ENCODE measurements at regions not wholly inside any gene's neighbourhood (a gene's known extent, or its start where the extent isn't known, plus 50 kb on each side); places are given as distances from the start of the nearest gene placed in this dataset.
"Not testable (repeated sequence)": the region's sequence is repeated elsewhere in the genome, so short reads cannot be mapped to it uniquely, and the experiment has no call there.

- ATAC-seq = no peak
- no peak for DNase-seq
Measured at GRCh38 chr5:158198636-158199035, 339.7 kb upstream of the CLINT1 start.

- no peak for ATAC-seq
- no peak for DNase-seq
Measured at GRCh38 chr5:158195416-158196210, 336.7 kb upstream of the CLINT1 start.

DNA sequence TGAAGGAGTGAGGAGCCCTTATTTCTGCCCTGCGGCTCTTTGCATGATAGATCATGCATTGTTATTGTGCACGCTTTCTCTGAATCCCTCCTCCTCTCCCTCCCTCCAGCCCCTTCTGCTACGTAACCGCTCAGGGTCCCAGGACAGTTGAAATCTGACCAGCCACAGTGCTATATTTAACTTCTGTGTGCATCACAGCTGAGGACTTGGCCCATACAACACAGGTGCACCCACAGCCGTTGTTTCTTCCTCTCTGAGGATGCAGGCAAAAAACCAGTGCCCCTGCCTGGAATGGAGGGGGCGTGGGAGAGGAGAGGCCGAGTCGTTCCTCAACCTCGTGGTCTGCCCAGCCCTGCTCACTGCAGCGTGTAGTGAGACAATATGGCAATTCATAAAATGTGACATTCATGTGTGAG, 335.6 kb upstream of the CLINT1 start:
- DNase-seq (no peak), ATAC-seq (no peak)

DNA sequence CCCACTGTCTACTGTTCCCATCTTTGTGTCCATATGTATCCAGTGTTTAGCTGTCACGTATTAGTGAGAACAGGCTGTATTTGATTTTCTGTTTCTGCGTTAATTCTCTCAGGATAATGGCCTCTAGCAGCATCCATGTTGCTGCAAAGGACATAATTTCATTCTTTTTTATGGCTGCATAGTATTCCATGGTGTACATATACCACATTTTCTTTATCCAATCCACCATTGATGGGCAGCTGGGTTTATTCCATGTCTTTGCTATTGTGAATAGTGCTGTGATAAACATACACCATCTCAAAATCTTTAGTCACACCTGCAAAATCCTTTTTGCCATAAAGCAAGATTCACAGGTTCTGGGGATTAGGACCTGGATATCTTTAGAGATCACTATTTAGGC, 334.4 kb upstream of the CLINT1 start:
- ATAC-seq, DNase-seq: not testable (repeated sequence)

GRCh38 chr5:158180407-158180806, 321.5 kb upstream of the CLINT1 start:
- no peak for DNase-seq
- ATAC-seq = no peak

DNA sequence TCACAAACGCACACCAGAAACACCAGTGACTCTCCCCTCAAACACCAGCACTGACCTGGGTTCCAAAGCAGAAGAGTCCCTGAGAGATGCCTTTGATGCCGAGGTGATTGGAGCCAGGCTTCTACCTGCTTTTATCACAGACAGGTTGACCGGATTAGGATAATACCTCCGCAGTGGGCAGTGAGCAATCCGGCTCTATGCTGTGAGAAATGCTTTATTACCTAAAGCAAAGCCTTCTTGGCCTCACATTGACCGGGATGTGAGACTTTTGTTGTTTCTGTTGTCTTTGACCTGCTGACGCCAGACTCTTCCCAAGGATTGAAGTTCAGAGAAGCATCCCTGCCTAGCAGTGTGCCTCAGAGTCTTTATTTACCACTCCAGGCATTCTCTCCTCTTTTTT, 320.3 kb upstream of the CLINT1 start:
- ATAC-seq = no peak
- DNase-seq = no peak

- DNase-seq = no peak
- no peak for ATAC-seq
Measured at GRCh38 chr5:158178535-158178934, 319.6 kb upstream of the CLINT1 start.

GRCh38 chr5:158177146-158177545, 318.2 kb upstream of the CLINT1 start:
- DNase-seq = no peak
- no peak for ATAC-seq

GRCh38 chr5:158175934-158176481, 317.1 kb upstream of the CLINT1 start:
- ATAC-seq (no peak), DNase-seq (no peak)

- ATAC-seq = no peak
- DNase-seq = peak; percentile 69
Measured at GRCh38 chr5:158174918-158175851, 316.2 kb upstream of the CLINT1 start.

DNA sequence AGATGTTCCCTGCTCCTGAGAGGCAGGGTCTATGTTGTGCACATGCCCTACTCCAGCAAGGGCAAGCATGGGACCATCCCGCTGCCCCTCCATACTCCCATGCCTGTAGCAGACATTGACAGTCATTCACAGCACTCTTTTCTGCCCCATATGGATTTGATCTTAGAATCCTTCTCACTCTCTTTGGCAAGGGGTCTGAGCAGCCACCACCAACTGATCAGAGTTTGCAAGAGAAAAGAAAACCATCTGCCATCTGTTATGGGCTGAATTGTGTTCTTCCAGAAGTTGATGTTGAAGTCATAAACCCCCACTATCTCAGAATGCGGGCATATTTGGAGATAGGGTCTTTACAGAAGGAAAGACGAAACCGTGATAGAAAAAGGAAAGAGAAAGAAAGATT, 315.1 kb upstream of the CLINT1 start:
- DNase-seq = no peak
- ATAC-seq = no peak

DNA sequence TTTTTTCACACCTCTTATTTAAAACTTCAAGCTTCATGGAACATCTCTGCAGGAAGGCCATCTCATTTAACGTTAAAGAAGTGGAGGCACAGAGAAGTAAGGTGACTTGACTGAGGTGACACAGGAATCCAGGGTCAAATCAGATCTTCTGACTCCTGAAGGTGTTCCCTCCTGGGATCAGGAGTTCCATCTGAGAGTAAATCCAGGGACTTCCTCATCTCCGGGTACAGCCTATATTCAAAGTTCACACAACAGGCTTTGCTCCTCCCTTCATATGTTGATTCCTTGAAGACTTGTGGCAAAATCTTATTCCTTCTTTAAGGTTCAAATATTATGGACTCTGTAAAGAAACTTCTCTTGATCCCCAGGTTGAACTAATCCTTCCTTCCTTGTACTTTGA, 313.1 kb upstream of the CLINT1 start:
- DNase-seq (no peak), ATAC-seq (no peak)

DNA sequence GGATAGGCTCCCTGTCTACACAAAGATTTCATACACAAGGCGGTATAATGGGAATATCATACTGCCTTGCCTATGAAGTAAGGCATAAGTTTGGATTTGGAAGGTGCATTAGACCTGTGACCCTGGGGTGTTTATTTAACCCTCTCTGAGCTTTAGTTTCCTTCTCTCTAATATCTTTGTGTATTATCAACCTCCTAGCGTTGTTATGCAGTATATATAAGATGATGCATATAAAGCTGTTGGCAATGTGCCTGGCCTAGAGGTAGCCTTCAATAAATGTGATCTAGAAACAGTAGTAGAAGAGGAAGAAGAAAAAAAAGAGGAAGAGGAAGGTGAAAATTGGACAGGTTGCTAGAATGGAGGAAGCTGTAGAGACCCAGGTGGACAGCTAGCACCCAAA, 311.6 kb upstream of the CLINT1 start:
- DNase-seq (no peak), ATAC-seq (no peak)

- DNase-seq (no peak), ATAC-seq (no peak)
Measured at GRCh38 chr5:158170060-158170459, 311.1 kb upstream of the CLINT1 start.

- ATAC-seq = no peak
- no peak for DNase-seq
Measured at GRCh38 chr5:158166424-158166823, 307.5 kb upstream of the CLINT1 start.

DNA sequence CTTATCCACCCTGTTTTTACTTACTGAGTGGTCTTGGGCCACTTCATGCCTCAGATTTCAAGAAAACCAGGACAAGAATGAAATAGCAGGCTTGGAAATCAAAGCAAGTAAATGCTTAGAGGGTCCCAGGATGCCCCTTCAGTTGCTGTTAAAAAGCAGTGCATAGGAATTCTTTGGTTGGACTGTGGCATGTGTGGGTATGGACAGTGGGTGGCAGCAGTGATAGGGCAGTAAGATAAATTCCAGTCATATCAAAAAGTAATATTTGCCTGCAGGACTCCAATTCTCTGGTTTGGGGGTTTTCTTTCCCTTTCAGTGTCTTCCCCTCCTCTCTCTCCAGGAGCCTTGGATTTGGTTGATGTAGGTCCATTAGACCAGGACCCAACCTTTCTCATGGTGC, 306.7 kb upstream of the CLINT1 start:
- DNase-seq (no peak), ATAC-seq (no peak)

DNA sequence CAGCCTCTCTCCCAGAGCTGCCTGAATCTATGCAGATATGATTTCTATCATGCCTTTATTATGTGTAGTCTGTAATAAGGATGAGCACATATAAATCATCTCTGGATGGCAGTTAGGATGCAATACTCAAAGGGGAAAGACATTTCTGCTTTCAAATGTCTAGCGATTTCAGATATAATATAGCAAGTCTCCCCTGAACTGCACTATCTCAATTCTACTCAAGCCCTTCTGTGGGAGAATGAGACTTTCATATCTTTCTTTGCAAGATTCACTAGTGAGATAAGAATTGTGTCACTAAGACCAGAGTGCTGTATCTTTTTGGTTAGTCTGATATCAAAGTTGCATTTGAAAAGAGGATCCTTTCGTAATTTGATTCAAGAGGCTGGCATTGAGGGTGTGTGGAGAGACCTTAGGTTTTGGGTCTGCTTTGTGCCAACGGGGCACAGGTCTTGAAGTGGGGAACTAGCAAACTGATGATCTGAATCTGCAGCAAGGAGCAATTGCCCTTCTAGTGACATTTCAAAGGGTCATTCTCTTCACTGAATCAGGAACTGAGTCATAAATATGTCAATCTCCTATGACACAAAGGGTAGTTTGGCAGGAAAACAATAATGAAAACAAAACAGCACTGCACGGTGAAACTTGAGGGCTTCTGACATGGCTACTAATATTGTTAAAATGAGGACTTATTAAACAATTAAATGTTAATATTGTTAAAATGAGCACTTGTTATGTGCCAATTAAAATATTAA, 305.5 kb upstream of the CLINT1 start:
- ATAC-seq (no peak), DNase-seq (no peak)

GRCh38 chr5:158163451-158164295, 304.7 kb upstream of the CLINT1 start:
- ATAC-seq (no peak), DNase-seq (no peak)

DNA sequence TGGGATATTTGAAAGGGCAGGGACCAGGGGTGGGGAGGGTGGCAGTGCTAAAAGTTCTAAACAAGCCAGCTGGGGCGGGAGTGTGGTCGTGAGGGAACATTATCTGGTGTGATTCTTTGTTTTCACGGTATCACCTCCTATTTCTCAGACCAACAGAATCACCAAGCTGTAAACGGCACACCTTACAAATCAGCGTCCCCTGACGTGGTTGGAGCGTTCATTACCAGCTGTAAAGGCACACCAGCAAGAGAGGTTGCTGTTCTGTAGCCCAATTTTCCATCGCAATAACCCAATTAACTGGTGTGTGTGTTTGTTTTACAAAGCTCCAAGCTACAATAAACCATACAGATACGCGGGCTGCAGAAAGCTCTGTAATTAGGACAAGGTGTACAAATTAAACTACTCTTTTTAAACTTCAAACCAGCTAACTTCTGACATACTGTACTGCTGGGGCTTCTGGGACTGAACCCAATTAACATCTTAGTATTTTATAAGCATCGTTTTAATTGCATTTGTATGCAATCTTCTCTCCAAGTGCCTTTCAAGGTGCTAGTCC, 303.6 kb upstream of the CLINT1 start:
- ATAC-seq = no peak
- DNase-seq = no peak

GRCh38 chr5:158162026-158162425, 303.1 kb upstream of the CLINT1 start:
- ATAC-seq (no peak), DNase-seq (no peak)

- DNase-seq (no peak), ATAC-seq (no peak)
Measured at GRCh38 chr5:158159621-158160020, 300.7 kb upstream of the CLINT1 start.

Measured in stimulated activated naive CD8-positive, alpha-beta T cell treated with anti-CD3 and anti-CD28 coated beads, Interleukin-15, Interleukin-2, amounts not matched to agents 100 U/mL and 50 U/mL, for 24 hours (primary cell).